Glutamatergic neuron (in vitro differentiated cells): ENCODE measurements at regions not wholly inside any gene's neighbourhood (a gene's known extent, or its start where the extent isn't known, plus 50 kb on each side); places are given as distances from the start of the nearest gene placed in this dataset.

ENCODE experiments used
- DNase-seq: peaks from one replicate; pipeline ENCODE4 v3.0.0; 2022
- H3K27ac Mint-ChIP-seq: one replicate; pipeline ENCODE4 v1.8.0; 2020; ENCODE audit warnings: mild to moderate bottlenecking, mixed read lengths, inconsistent platforms; ENCODE audit not compliant: unreplicated experiment
- H3K27me3 Mint-ChIP-seq: one replicate; pipeline ENCODE4 v1.8.0; 2020; ENCODE audit warnings: mild to moderate bottlenecking, moderate library complexity, mixed read lengths, inconsistent platforms; ENCODE audit not compliant: unreplicated experiment
- H3K36me3 Mint-ChIP-seq: one replicate; pipeline ENCODE4 v1.8.0; 2020; ENCODE audit warnings: mild to moderate bottlenecking, mixed read lengths, inconsistent platforms; ENCODE audit not compliant: unreplicated experiment
- H3K4me1 Mint-ChIP-seq: one replicate; pipeline ENCODE4 v1.8.0; 2020; ENCODE audit warnings: mild to moderate bottlenecking, low read depth, mixed read lengths, inconsistent platforms; ENCODE audit not compliant: unreplicated experiment
- H3K4me3 Mint-ChIP-seq: one replicate; pipeline ENCODE4 v1.8.0; 2020; ENCODE audit warnings: mild to moderate bottlenecking, mixed read lengths, inconsistent platforms; ENCODE audit not compliant: unreplicated experiment
- H3K9me3 Mint-ChIP-seq: one replicate; pipeline ENCODE4 v1.8.0; 2020; ENCODE audit warnings: mild to moderate bottlenecking, moderate library complexity, mixed read lengths, inconsistent platforms; ENCODE audit not compliant: unreplicated experiment
- TF ChIP-seq, protein P1 (sequence below): fragments of 200-600 bp; sonication (generic); IDR thresholded peaks from one replicate; pipeline ENCODE4 v1.5.0; 2021; ENCODE audit not compliant: partially characterized antibody, unreplicated experiment

DNA sequence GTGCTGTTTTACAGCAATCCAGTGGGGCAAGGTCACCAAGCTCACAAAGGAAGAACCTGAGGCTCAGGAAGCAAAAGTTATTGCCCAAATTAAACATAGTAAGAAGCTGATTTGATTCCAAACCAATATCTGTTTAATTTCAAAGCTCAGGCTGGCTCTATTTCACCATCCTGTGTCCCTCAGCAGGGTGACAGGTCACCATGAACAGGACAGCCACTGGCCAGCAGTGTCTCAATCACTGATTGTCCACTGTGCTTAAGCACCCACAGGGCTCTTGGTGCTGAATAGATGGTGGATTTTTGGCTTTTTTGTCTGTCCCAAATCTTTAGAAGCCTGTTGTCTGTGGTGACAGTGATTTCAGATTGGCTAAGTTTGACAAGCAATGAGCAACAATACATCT is 146.4 kb upstream of the ZNF32 start:
- DNase-seq: no peak
- Mint-ChIP-seq H3K36me3 (no peaks in the 10 kb centered on the region), H3K4me1 (peaks cover 2% of the 10 kb centered on the region), H3K27ac (no peak overlapping the region), H3K4me3 (no peak overlapping the region), H3K27me3 (peaks cover 3% of the 10 kb centered on the region), H3K9me3 (peaks cover 1% of the 10 kb centered on the region)
- TF ChIP-seq, protein P1, sequence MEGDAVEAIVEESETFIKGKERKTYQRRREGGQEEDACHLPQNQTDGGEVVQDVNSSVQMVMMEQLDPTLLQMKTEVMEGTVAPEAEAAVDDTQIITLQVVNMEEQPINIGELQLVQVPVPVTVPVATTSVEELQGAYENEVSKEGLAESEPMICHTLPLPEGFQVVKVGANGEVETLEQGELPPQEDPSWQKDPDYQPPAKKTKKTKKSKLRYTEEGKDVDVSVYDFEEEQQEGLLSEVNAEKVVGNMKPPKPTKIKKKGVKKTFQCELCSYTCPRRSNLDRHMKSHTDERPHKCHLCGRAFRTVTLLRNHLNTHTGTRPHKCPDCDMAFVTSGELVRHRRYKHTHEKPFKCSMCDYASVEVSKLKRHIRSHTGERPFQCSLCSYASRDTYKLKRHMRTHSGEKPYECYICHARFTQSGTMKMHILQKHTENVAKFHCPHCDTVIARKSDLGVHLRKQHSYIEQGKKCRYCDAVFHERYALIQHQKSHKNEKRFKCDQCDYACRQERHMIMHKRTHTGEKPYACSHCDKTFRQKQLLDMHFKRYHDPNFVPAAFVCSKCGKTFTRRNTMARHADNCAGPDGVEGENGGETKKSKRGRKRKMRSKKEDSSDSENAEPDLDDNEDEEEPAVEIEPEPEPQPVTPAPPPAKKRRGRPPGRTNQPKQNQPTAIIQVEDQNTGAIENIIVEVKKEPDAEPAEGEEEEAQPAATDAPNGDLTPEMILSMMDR: no peak

DNA sequence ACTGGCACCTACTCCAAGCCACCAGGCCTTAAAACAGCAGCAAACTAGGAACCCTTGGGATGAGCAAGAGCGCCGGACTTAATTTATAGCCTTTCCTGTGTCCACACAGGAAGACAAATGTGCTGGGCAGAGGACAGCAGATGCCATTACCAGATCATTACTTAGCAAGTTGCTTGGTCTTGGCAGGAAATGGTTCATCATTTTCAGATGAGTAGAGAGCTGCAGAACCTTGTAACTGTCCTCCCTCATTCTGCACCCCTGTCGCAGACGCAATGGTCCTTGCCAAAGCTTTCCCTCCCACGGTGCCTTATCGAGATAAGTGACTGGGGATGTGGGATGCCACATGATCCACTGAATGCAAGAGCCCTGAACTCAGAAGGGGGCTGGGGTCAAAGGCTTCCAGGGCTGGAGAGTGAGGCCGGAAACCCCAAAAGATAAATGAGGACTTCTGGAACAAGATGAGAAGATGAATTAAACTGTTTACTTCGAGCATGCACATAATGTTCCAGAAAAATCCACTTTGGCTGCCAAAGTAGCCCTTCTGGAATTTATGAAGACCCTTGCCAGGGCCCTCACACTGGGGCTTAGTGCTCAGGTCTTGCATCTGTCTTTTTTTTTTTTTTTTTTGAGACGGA is 145.6 kb upstream of the ZNF32 start:
- Mint-ChIP-seq H3K4me3 (no peak overlapping the region), H3K4me1 (peaks cover 2% of the 10 kb centered on the region), H3K36me3 (no peaks in the 10 kb centered on the region), H3K27me3 (peaks cover 2% of the 10 kb centered on the region), H3K9me3 (peaks cover 4% of the 10 kb centered on the region), H3K27ac (no peak overlapping the region)
- TF ChIP-seq, protein P1: no peak
- no peak for DNase-seq

DNA sequence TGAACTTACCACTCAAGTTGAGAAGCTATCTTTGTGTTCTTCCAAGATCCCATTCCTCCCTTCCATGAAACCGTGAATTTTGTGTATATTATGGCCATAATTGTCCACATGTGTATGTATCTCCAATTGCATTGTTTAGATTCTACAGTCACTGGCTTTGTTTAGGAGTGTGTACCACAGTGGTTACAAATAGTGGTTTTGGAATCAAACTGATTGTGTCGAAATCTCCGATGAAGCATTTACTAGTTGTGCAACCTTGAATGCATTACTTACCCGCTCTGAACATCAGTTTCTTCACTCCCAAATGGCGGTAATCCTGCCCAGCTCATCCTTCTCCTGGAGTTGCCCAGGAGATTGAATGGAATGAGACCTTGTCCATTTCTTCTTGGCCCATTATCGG is 145.0 kb upstream of the ZNF32 start:
- no peak overlapping the region for H3K4me3 Mint-ChIP-seq
- no peaks in the 10 kb centered on the region for H3K27me3 Mint-ChIP-seq
- no peaks in the 10 kb centered on the region for H3K36me3 Mint-ChIP-seq
- peaks cover 2% of the 10 kb centered on the region for H3K9me3 Mint-ChIP-seq
- DNase-seq: no peak
- TF ChIP-seq, protein P1: no peak
- H3K27ac Mint-ChIP-seq: no peak overlapping the region
- peaks cover 2% of the 10 kb centered on the region for H3K4me1 Mint-ChIP-seq

DNA sequence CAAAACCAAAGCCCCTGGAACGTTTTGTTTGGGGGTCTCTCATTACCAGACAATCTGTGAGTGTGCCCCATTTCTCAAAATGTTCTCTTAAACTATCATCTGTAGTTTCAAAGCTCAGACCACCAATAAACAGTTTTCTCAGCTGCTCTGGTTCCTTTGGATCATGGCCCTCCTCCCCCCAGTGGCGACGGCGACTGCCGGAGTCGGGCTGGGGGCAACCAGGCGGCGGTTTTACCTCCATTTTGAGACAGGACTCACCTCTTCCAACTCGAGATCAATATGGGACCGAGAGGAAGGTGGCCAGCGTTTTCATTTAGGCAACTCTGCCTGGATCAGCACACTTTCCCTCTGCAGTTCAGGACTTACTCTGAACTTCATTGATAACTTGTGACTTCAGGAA is 141.5 kb upstream of the ZNF32 start:
- TF ChIP-seq, protein P1: no peak
- no peak for DNase-seq
- Mint-ChIP-seq H3K4me1 (peaks cover 2% of the 10 kb centered on the region), H3K27ac (no peak overlapping the region), H3K27me3 (peaks cover 1% of the 10 kb centered on the region), H3K4me3 (no peak overlapping the region), H3K9me3 (peaks cover 2% of the 10 kb centered on the region), H3K36me3 (no peaks in the 10 kb centered on the region)

GRCh38 chr10:43785252-43785651 is 136.6 kb upstream of the ZNF32 start:
- no peaks in the 10 kb centered on the region for H3K4me1 Mint-ChIP-seq
- TF ChIP-seq, protein P1: no peak
- peaks cover 1% of the 10 kb centered on the region for H3K27me3 Mint-ChIP-seq
- no peak overlapping the region for H3K27ac Mint-ChIP-seq
- peaks cover 5% of the 10 kb centered on the region for H3K36me3 Mint-ChIP-seq
- no peak for DNase-seq
- peaks cover 8% of the 10 kb centered on the region for H3K9me3 Mint-ChIP-seq
- no peak overlapping the region for H3K4me3 Mint-ChIP-seq
